ENCODE measurements at regions not wholly inside any gene's neighbourhood (a gene's known extent, or its start where the extent isn't known, plus 50 kb on each side); places are given as distances from the start of the nearest gene placed in this dataset.

- no peak for TF ChIP-seq SUZ12 (IDR thresholded peaks at IDR 0.05; ENCODE audit: unreplicated experiment)
- TF ChIP-seq POLR2A (IDR thresholded peaks at IDR 0.05; ENCODE audit: low read depth, low read length) = no peak
- TF ChIP-seq USF2 (IDR thresholded peaks at IDR 0.05; ENCODE audit: borderline replicate concordance, low read depth, low read length) = no peak
- TF ChIP-seq EZH2 (IDR thresholded peaks at IDR 0.05; ENCODE audit: borderline replicate concordance, control insufficient read depth, low read depth, low read length) = no peak
- TF ChIP-seq ZNF24 (IDR thresholded peaks at IDR 0.05) = no peak
- TF ChIP-seq LARP7 (IDR thresholded peaks at IDR 0.05) = no peak
- no peak for TF ChIP-seq MXI1 (IDR thresholded peaks at IDR 0.05; ENCODE audit: low read depth, low read length)
- TF ChIP-seq MAX (IDR thresholded peaks at IDR 0.05; ENCODE audit: low read depth, low read length) = no peak
- TF ChIP-seq STAT1 (conservative IDR thresholded peaks at IDR 0.05) = no peak
- TF ChIP-seq SREBF2 (IDR thresholded peaks at IDR 0.05; ENCODE audit: low read length) = no peak
- TF ChIP-seq FOS (IDR thresholded peaks at IDR 0.05; ENCODE audit: borderline replicate concordance, extremely low read depth, insufficient read length) = no peak
- TF ChIP-seq CTCF (IDR thresholded peaks at IDR 0.05 in 2 of 3, conservative IDR thresholded peaks at IDR 0.05 in 1 of 3; ENCODE audit: control insufficient read depth in 2 of 3, extremely low read depth in 1 of 3, insufficient read depth in 1 of 3, low read depth in 3 of 3, low read length in 3 of 3) = no peak
- no peak for TF ChIP-seq YY1 (IDR thresholded peaks at IDR 0.05; ENCODE audit: low read depth, low read length)
- no peak for TF ChIP-seq POLR2AphosphoS5 (IDR thresholded peaks at IDR 0.05; ENCODE audit: low read length)
These were observed 295.7 kb downstream of the GPAT3 start for GRCh38 chr4:83831588-83831987.
